H9 (cell line): ENCODE measurements at regions not wholly inside any gene's neighbourhood (a gene's known extent, or its start where the extent isn't known, plus 50 kb on each side); places are given as distances from the start of the nearest gene placed in this dataset.

Source experiments
- DNase-seq: peaks from one replicate; pipeline ENCODE4 v3.0.0-alpha.2; 2017
- H2AFZ ChIP-seq: one replicate; pipeline ENCODE4 v1.6.1; 2013; ENCODE audit warnings: mild to moderate bottlenecking, low read length, control low read depth, moderate library complexity
- H2AK5ac ChIP-seq: 2 replicates; pipeline ENCODE4 v1.6.1; 2013; ENCODE audit warnings: low read length, control low read depth, mixed read lengths; ENCODE audit not compliant: insufficient read length
- H2BK120ac ChIP-seq: one replicate; pipeline ENCODE4 v1.6.1; 2013; ENCODE audit warnings: low read depth, mild to moderate bottlenecking, low read length, control low read depth, inconsistent platforms; ENCODE audit not compliant: poor library complexity, severe bottlenecking
- H2BK12ac ChIP-seq: 2 replicates; pipeline ENCODE4 v1.6.1; 2013; ENCODE audit warnings: low read length, control low read depth, mixed read lengths, low read depth; ENCODE audit not compliant: insufficient read length
- H2BK15ac ChIP-seq: 2 replicates; pipeline ENCODE4 v1.6.1; 2013; ENCODE audit warnings: low read depth, low read length, control low read depth
- H2BK20ac ChIP-seq: one replicate; pipeline ENCODE4 v1.6.1; 2013; ENCODE audit warnings: low read depth, mild to moderate bottlenecking, low read length, control low read depth, inconsistent platforms; ENCODE audit not compliant: poor library complexity, severe bottlenecking
- H2BK5ac ChIP-seq: 2 replicates; pipeline ENCODE4 v1.6.1; 2013; ENCODE audit warnings: low read length, control low read depth, mixed read lengths; ENCODE audit not compliant: insufficient read length
- H3K14ac ChIP-seq: 2 replicates; pipeline ENCODE4 v1.6.1; 2013; ENCODE audit warnings: low read length, control low read depth; ENCODE audit not compliant: insufficient read depth
- H3K18ac ChIP-seq: 2 replicates; pipeline ENCODE4 v1.6.1; 2013; ENCODE audit warnings: low read depth, mild to moderate bottlenecking, mixed read lengths, low read length, control low read depth; ENCODE audit not compliant: insufficient read length
- H3K23ac ChIP-seq: 2 replicates; pipeline ENCODE4 v1.6.1; 2013; ENCODE audit warnings: low read length, control low read depth, mixed read lengths, low read depth; ENCODE audit not compliant: insufficient read length
- H3K23me2 ChIP-seq: 2 replicates; pipeline ENCODE4 v1.6.1; 2013; ENCODE audit warnings: low read depth, mild to moderate bottlenecking, mixed read lengths, low read length, control low read depth; ENCODE audit not compliant: insufficient read length, poor library complexity, severe bottlenecking
- H3K27ac ChIP-seq: 2 replicates; pipeline ENCODE4 v1.5.1; 2013; ENCODE audit warnings: low read length, control low read depth, mixed read lengths, low read depth; ENCODE audit not compliant: insufficient read length
- H3K27me3 ChIP-seq: 2 replicates; pipeline ENCODE4 v1.6.1; 2013; ENCODE audit warnings: low read length, control low read depth, inconsistent platforms; ENCODE audit not compliant: insufficient read depth
- H3K4ac ChIP-seq: 2 replicates; pipeline ENCODE4 v1.6.1; 2013; ENCODE audit warnings: low read depth, mild to moderate bottlenecking, control low read depth, inconsistent platforms, low read length, moderate library complexity
- H3K4me1 ChIP-seq: 2 replicates; pipeline ENCODE4 v1.6.1; 2013; ENCODE audit warnings: low read length, control low read depth, inconsistent platforms; ENCODE audit not compliant: insufficient read depth
- H3K4me2 ChIP-seq: 2 replicates; pipeline ENCODE4 v1.6.1; 2013; ENCODE audit warnings: low read length, control low read depth, mixed read lengths; ENCODE audit not compliant: insufficient read length, insufficient read depth
- H3K56ac ChIP-seq: 2 replicates; pipeline ENCODE4 v1.6.1; 2013; ENCODE audit warnings: low read depth, mild to moderate bottlenecking, mixed read lengths, low read length, control low read depth; ENCODE audit not compliant: insufficient read length
- H3K79me1 ChIP-seq: 2 replicates; pipeline ENCODE4 v1.6.1; 2013; ENCODE audit warnings: low read depth, mild to moderate bottlenecking, moderate library complexity, low read length, control low read depth, inconsistent platforms; ENCODE audit not compliant: insufficient read depth, poor library complexity, severe bottlenecking
- H3K79me2 ChIP-seq: 2 replicates; pipeline ENCODE4 v1.6.1; 2013; ENCODE audit warnings: low read length, control low read depth, inconsistent platforms; ENCODE audit not compliant: insufficient read depth
- H3K9ac ChIP-seq: 2 replicates; pipeline ENCODE4 v1.6.1; 2013; ENCODE audit warnings: low read length, control low read depth, mixed read lengths; ENCODE audit not compliant: insufficient read length; ENCODE audit errors: extremely low read depth
- H3K9me3 ChIP-seq: one replicate; pipeline ENCODE4 v1.6.1; 2013; ENCODE audit warnings: low read depth, low read length, inconsistent platforms; ENCODE audit not compliant: control insufficient read depth
- H3T11ph ChIP-seq: one replicate; pipeline ENCODE4 v1.6.1; 2013; ENCODE audit warnings: mild to moderate bottlenecking, low read length, control low read depth, inconsistent platforms
- H4K20me1 ChIP-seq: one replicate; pipeline ENCODE4 v1.6.1; 2013; ENCODE audit not compliant: control insufficient read depth, insufficient read length, insufficient read depth
- H4K5ac ChIP-seq: 2 replicates; pipeline ENCODE4 v1.6.1; 2013; ENCODE audit warnings: low read depth, mild to moderate bottlenecking, mixed read lengths, low read length, control low read depth; ENCODE audit not compliant: insufficient read length
- H4K8ac ChIP-seq: replicated peaks from 2 replicates; pipeline ENCODE4 v1.6.1; 2013; ENCODE audit warnings: low read length, control low read depth, mixed read lengths, low read depth; ENCODE audit not compliant: insufficient read length
- H4K91ac ChIP-seq: 2 replicates; pipeline ENCODE4 v1.6.1; 2013; ENCODE audit warnings: low read depth, mild to moderate bottlenecking, moderate library complexity, mixed read lengths, low read length, control low read depth; ENCODE audit not compliant: insufficient read length
- H3K27ac Mint-ChIP-seq, 3 experiments: 2 replicates in 2 of 3; 3 replicates in 1 of 3; pipeline ENCODE4 v1.8.0; 2020 to 2021; ENCODE audit warnings: mixed read lengths in 3 of 3, mild to moderate bottlenecking in 1 of 3, moderate library complexity in 1 of 3
- H3K27me3 Mint-ChIP-seq: 2 replicates; pipeline ENCODE4 v1.8.0; 2021; ENCODE audit warnings: low read depth, mild to moderate bottlenecking, moderate library complexity, mixed read lengths
- H3K36me3 Mint-ChIP-seq, 3 experiments: 2 replicates in 2 of 3; 3 replicates in 1 of 3; pipeline ENCODE4 v1.8.0; 2020 to 2021; ENCODE audit warnings: low read depth in 3 of 3, mixed read lengths in 3 of 3; ENCODE audit not compliant: insufficient read depth in 1 of 3
- H3K4me1 Mint-ChIP-seq, 2 experiments: 2 replicates each; pipeline ENCODE4 v1.8.0; 2020; ENCODE audit warnings: mixed read lengths in 2 of 2
- H3K4me3 Mint-ChIP-seq, 2 experiments: 2 replicates in 1 of 2; 3 replicates in 1 of 2; pipeline ENCODE4 v1.8.0; 2020 to 2021; ENCODE audit warnings: mild to moderate bottlenecking in 2 of 2, mixed read lengths in 2 of 2, moderate library complexity in 1 of 2
- H3K9me3 Mint-ChIP-seq, 2 experiments: 2 replicates in 1 of 2; 3 replicates in 1 of 2; pipeline ENCODE4 v1.8.0; 2020; ENCODE audit warnings: mild to moderate bottlenecking in 2 of 2, mixed read lengths in 2 of 2, moderate library complexity in 1 of 2
- CTCF ChIP-seq: fragments of 200-600 bp; sonication (generic); conservative IDR thresholded peaks from 3 replicates; pipeline ENCODE4 v1.8.0; 2021; ENCODE audit warnings: antibody characterized with exemption, mild to moderate bottlenecking
- WGBS: extraction: QIAGEN DNeasy Blood & Tissue Kit; methylation state at CpG from one replicate; pipeline ENCODE4 v1.1.7; 2013; ENCODE audit warnings: missing lambda C conversion rate, low lambda C conversion rate, mixed read lengths; ENCODE audit not compliant: insufficient read length; ENCODE audit errors: extremely low coverage; 5-methylcytosine and 5-hydroxymethylcytosine counted together

- H2BK120ac ChIP-seq = no peak overlapping the region
- H3K18ac ChIP-seq = no peak overlapping the region
- H3K27me3 ChIP-seq = no peaks in the 10 kb centered on the region
- H4K20me1 ChIP-seq = no peaks in the 10 kb centered on the region
- H3K9ac ChIP-seq = no peak overlapping the region
- no peaks in the 10 kb centered on the region for H3K9me3 Mint-ChIP-seq
- H3K79me1 ChIP-seq = no peaks in the 10 kb centered on the region
- H3K27ac ChIP-seq = no peak overlapping the region
- DNase-seq = no peak
- H3K27ac Mint-ChIP-seq = no peak overlapping the region
- H3K27me3 Mint-ChIP-seq = no peaks in the 10 kb centered on the region; the same call in 1 of the 2 replicates
- no peaks in the 10 kb centered on the region for H3K36me3 Mint-ChIP-seq
- WGBS = no CpG with 5 or more reads among the region's 4 CpGs
- no peaks in the 10 kb centered on the region for H3K4me1 ChIP-seq
- TF ChIP-seq CTCF = peak; percentile 49; the same call in 2 of the 3 replicates
- no peak overlapping the region for H3K56ac ChIP-seq
- no peak overlapping the region for H3K23ac ChIP-seq
- no peak overlapping the region for H2BK5ac ChIP-seq
- no peak overlapping the region for H3T11ph ChIP-seq
- H3K4me3 Mint-ChIP-seq = no peak overlapping the region
- H3K23me2 ChIP-seq = no peaks in the 10 kb centered on the region
- H4K5ac ChIP-seq = no peak overlapping the region
- no peak overlapping the region for H4K8ac ChIP-seq
- H3K14ac ChIP-seq = no peak overlapping the region
- no peaks in the 10 kb centered on the region for H3K9me3 ChIP-seq
- no peak overlapping the region for H2AK5ac ChIP-seq
- no peaks in the 10 kb centered on the region for H3K79me2 ChIP-seq
- no peak overlapping the region for H3K4ac ChIP-seq
- H2BK15ac ChIP-seq = no peak overlapping the region
- no peaks in the 10 kb centered on the region for H3K4me1 Mint-ChIP-seq
- no peak overlapping the region for H4K91ac ChIP-seq
- no peak overlapping the region for H2BK20ac ChIP-seq
- no peak overlapping the region for H2AFZ ChIP-seq
- no peak overlapping the region for H3K4me2 ChIP-seq
- no peak overlapping the region for H2BK12ac ChIP-seq
Observed at GRCh38 chr2:21395366-21395765, 271.6 kb downstream of the TDRD15 start.
